DND-41 (cell line): ENCODE measurements at regions not wholly inside any gene's neighbourhood (a gene's known extent, or its start where the extent isn't known, plus 50 kb on each side); places are given as distances from the start of the nearest gene placed in this dataset.

ENCODE experiments used
- CTCF ChIP-seq: IDR thresholded peaks from 2 replicates; pipeline ENCODE4 v1.5.1; 2012; ENCODE audit warnings: borderline replicate concordance, low read length, moderate library complexity, mild to moderate bottlenecking; ENCODE audit not compliant: poor library complexity, severe bottlenecking; ENCODE audit errors: extremely low read depth
- EZH2 ChIP-seq: IDR thresholded peaks from 3 replicates; pipeline ENCODE4 v1.6.1; 2012; ENCODE audit warnings: borderline replicate concordance, low read depth, mild to moderate bottlenecking, moderate library complexity, low read length, inconsistent platforms; ENCODE audit not compliant: severe bottlenecking

- TF ChIP-seq CTCF (no peak), EZH2 (no peak)
Observed at GRCh38 chr13:78750735-78751134, 91.8 kb upstream of the OBI1 start.
